NB4 (cell line): ENCODE measurements at regions not wholly inside any gene's neighbourhood (a gene's known extent, or its start where the extent isn't known, plus 50 kb on each side); places are given as distances from the start of the nearest gene placed in this dataset.

ENCODE experiments used
- POLR2A ChIP-seq: IDR thresholded peaks from 2 replicates; pipeline ENCODE4 v1.6.1; 2011; ENCODE audit warnings: mild to moderate bottlenecking; ENCODE audit not compliant: insufficient read length; ENCODE audit errors: extremely low read depth
- TF ChIP-seq, protein P1 (sequence below): IDR thresholded peaks from one replicate; pipeline ENCODE4 v1.5.1; 2012; ENCODE audit warnings: low read depth, low read length

DNA sequence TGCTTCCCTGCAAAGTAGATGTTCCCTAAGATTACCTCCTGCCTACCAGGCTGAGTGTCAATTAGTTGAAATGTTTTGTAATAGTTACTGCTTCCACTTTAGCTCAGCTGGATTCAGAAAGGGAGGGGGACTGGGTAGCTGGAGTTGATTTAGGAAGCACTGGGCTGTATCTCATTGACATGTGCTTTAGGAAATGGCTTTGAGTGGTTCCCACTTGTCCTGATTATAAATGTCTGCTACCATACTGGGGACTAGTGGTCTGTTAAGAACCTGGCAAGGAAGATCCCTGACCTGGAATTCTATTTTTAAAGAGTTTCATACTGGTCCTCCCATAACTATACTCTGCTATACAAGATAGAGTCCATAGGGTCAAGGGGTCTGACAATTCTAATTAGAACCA lies 363.9 kb upstream of the PPP1R2C start:
- TF ChIP-seq, protein P1, sequence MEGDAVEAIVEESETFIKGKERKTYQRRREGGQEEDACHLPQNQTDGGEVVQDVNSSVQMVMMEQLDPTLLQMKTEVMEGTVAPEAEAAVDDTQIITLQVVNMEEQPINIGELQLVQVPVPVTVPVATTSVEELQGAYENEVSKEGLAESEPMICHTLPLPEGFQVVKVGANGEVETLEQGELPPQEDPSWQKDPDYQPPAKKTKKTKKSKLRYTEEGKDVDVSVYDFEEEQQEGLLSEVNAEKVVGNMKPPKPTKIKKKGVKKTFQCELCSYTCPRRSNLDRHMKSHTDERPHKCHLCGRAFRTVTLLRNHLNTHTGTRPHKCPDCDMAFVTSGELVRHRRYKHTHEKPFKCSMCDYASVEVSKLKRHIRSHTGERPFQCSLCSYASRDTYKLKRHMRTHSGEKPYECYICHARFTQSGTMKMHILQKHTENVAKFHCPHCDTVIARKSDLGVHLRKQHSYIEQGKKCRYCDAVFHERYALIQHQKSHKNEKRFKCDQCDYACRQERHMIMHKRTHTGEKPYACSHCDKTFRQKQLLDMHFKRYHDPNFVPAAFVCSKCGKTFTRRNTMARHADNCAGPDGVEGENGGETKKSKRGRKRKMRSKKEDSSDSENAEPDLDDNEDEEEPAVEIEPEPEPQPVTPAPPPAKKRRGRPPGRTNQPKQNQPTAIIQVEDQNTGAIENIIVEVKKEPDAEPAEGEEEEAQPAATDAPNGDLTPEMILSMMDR: no peak
- TF ChIP-seq POLR2A: no peak
